T-helper 2 cell treated with Interferon-gamma antibody and Interleukin-4, amounts not matched to agents 5 μg/mL and 100 μg/mL, for 36 hours (primary cell): ENCODE measurements at regions not wholly inside any gene's neighbourhood (a gene's known extent, or its start where the extent isn't known, plus 50 kb on each side); places are given as distances from the start of the nearest gene placed in this dataset.
"Not testable (repeated sequence)": the region's sequence is repeated elsewhere in the genome, so short reads cannot be mapped to it uniquely, and the experiment has no call there.

Experiments
- DNase-seq: peaks from one replicate; pipeline ENCODE4 v3.0.0; 2021; ENCODE audit warnings: low spot score
- H3K27ac Mint-ChIP-seq: one replicate; pipeline ENCODE4 v1.8.0; 2021; ENCODE audit warnings: mild to moderate bottlenecking, mixed read lengths
- H3K27me3 Mint-ChIP-seq: one replicate; pipeline ENCODE4 v1.8.0; 2021; ENCODE audit warnings: low read depth, mixed read lengths
- H3K36me3 Mint-ChIP-seq: one replicate; pipeline ENCODE4 v1.8.0; 2021; ENCODE audit warnings: low read depth, mixed read lengths
- H3K4me1 Mint-ChIP-seq: one replicate; pipeline ENCODE4 v1.8.0; 2021; ENCODE audit warnings: low read depth, mixed read lengths
- H3K4me3 Mint-ChIP-seq: one replicate; pipeline ENCODE4 v1.8.0; 2022; ENCODE audit warnings: mild to moderate bottlenecking, moderate library complexity, mixed read lengths
- H3K9me3 Mint-ChIP-seq: one replicate; pipeline ENCODE4 v1.8.0; 2021; ENCODE audit warnings: mixed read lengths

DNA sequence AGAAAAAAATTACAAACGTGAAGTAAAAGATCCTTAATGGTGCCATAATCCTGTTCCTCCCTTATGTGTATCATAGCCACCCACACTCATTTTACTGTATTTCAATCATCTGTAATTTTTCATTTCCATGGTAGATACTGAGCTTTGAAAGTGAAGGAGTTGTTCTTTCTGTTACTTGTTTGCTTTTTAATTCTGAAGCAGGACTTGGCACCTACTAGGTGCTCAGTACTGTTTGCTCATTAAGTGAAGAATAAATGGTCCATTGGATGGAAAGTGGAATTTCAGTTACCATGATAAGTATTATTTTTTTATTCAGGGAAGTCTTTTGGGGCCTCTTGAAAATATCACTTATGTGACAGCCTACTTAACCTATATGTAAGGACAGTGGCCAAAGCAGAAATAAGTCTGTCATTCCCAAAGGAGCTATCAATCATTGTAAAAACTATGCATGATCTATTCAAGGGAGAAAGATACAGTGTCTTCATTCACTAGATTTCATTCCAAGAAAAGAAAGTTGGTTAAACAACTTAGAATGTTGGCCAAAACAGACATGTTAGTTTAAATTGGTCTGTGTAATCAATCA lies 1244.4 kb upstream of the SEL1L start:
- Mint-ChIP-seq H3K4me1 (no peaks in the 10 kb centered on the region), H3K27ac (no peak overlapping the region), H3K36me3 (no peaks in the 10 kb centered on the region), H3K27me3 (no peaks in the 10 kb centered on the region), H3K4me3 (no peak overlapping the region), H3K9me3 (peaks cover 14% of the 10 kb centered on the region)
- DNase-seq = no peak

DNA sequence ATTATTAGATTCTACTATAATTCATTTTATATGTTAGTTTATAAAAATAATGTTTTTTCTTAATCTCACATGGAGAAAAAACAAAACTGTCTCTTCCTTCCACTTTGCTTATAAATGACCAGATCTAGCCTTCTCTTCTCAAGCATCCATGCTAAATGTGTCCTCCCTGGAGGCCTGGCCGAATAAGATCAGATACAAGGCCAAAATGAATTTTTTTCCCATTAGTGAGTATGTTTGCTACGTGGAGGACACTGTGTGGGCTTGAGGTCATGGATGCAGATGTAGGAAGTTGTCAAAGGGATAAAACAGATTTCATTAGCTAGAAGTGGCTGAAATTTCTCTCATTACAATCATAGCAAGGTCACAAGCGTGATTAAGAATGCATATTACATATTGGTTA lies 1244.9 kb upstream of the SEL1L start:
- Mint-ChIP-seq H3K4me3 (no peak overlapping the region), H3K27me3 (no peaks in the 10 kb centered on the region), H3K36me3 (no peaks in the 10 kb centered on the region), H3K9me3 (peaks cover 14% of the 10 kb centered on the region), H3K27ac (no peak overlapping the region), H3K4me1 (no peaks in the 10 kb centered on the region)
- DNase-seq = no peak

DNA sequence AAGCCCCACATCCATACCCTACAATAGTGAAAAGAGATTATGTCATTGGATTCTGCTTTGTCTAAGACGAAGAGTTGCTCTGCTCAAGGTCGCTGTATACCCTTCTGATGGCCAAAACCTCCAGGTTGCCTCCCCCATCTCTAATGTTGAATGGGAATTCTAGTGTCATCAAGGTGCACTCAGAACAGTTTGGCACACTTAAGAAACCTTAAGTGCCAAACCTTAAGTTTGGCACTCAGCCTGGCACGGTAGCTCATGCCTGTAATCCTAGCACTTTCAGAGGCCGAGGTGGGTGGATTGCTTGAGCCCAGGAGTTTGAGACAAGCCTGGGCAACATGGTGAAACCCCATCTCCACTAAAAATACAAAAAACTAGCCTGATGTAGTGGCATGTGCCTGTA lies 1245.6 kb upstream of the SEL1L start:
- Mint-ChIP-seq H3K4me3 (no peak overlapping the region), H3K4me1 (no peaks in the 10 kb centered on the region), H3K36me3 (no peaks in the 10 kb centered on the region), H3K9me3 (peaks cover 14% of the 10 kb centered on the region), H3K27me3 (no peaks in the 10 kb centered on the region), H3K27ac (no peak overlapping the region)
- DNase-seq = no peak

DNA sequence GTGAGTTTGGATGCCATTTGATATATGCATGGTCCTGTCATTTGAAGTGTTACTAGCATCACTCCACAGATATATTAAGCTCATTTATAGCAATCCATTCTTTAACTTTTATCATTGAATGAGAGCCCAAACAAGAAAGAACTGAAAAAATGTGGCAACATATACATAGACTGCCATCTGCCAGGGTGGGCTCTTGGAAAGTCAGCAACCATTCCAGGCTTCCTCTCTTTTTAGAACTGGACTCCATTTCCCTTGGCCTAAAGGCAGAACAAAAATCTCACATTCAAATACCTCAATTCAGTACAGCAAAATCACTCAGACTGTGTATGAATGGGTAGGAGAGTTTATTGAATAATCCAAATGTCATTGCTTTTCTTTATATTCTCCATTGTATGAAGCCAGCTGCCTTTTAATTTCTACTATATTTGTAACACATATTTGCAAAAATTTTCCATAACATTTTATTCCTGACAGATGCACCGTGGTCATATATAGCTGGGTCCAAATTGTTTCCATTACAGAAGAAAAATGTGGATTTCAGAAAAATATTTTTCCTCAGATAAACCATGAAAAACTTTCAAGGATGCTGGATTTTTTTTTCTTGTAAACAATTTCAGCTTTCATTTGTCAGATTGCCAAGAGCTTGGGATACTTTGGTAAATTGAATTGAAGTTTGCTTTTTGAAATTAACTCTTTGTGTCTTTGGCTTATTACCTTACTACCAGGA lies 1252.3 kb upstream of the SEL1L start:
- Mint-ChIP-seq H3K4me1 (no peaks in the 10 kb centered on the region), H3K27me3 (no peaks in the 10 kb centered on the region), H3K9me3 (peaks cover 34% of the 10 kb centered on the region), H3K36me3 (no peaks in the 10 kb centered on the region), H3K4me3 (no peak overlapping the region), H3K27ac (no peak overlapping the region)
- DNase-seq = no peak

DNA sequence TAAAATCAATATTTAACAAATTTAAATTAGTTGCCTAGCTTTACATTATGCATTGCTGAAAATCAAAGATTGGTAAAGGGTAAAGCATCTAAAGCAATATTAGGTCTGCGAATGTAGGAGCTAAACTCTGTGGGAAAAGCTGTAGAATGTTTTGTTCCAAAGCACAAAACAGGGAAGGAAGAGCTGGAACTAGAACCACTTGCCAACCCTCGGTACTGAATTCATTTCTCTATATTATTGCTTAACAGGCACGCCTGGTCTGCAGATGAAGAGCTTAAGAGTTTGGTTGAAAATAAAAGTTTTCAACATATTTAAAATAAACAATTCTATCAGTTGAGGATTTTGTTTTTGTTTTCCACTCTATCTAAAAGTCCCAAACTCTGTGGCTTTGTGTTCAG lies 1252.8 kb upstream of the SEL1L start:
- no peak for DNase-seq
- no peak overlapping the region for H3K4me3 Mint-ChIP-seq
- no peaks in the 10 kb centered on the region for H3K36me3 Mint-ChIP-seq
- H3K27ac Mint-ChIP-seq = no peak overlapping the region
- H3K27me3 Mint-ChIP-seq = no peaks in the 10 kb centered on the region
- H3K9me3 Mint-ChIP-seq = peaks cover 32% of the 10 kb centered on the region
- H3K4me1 Mint-ChIP-seq = no peaks in the 10 kb centered on the region

DNA sequence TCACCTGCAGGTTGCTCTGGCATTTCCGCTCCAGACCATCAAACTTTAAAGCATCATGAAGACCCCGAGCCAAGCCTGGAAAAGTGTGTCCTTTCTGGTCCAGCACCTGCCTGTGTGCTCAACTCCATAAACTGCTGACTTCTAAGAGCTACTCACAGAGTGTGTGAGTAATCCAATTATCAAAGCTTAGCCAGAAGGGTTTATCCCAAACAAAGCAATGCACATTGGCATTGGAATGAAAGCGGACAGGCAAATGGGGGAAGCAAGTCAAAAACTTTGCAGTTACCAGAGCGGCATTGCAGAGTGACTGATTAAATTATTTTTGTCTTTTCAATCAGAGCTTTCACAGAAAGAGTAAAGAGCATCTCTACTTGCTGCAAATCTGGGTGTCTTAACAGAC lies 1262.4 kb upstream of the SEL1L start:
- no peak overlapping the region for H3K27ac Mint-ChIP-seq
- H3K4me1 Mint-ChIP-seq = no peaks in the 10 kb centered on the region
- DNase-seq = no peak
- no peaks in the 10 kb centered on the region for H3K36me3 Mint-ChIP-seq
- peaks cover 13% of the 10 kb centered on the region for H3K9me3 Mint-ChIP-seq
- no peaks in the 10 kb centered on the region for H3K27me3 Mint-ChIP-seq
- no peak overlapping the region for H3K4me3 Mint-ChIP-seq

DNA sequence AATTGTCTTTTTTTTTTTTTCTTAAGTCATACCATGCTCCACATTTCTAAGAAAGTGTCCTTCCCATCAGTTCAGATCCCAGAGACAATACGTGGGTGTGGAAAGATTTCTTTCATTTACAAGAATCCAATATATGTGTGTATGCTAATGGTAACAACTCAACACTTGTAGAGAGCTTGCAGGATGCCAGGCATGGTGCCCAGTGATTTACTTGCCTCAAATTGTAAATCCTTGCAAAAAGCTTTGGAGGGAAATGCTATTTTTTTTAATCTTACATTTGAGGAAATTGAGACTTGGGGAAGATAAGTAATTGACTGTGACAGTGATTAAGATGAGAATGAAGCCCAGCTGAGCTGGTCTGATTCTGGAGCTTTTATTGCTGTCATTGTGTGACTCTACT lies 1264.6 kb upstream of the SEL1L start:
- no peak overlapping the region for H3K27ac Mint-ChIP-seq
- H3K36me3 Mint-ChIP-seq = no peaks in the 10 kb centered on the region
- no peaks in the 10 kb centered on the region for H3K27me3 Mint-ChIP-seq
- H3K4me1 Mint-ChIP-seq = no peaks in the 10 kb centered on the region
- DNase-seq = no peak
- no peak overlapping the region for H3K4me3 Mint-ChIP-seq
- peaks cover 12% of the 10 kb centered on the region for H3K9me3 Mint-ChIP-seq

DNA sequence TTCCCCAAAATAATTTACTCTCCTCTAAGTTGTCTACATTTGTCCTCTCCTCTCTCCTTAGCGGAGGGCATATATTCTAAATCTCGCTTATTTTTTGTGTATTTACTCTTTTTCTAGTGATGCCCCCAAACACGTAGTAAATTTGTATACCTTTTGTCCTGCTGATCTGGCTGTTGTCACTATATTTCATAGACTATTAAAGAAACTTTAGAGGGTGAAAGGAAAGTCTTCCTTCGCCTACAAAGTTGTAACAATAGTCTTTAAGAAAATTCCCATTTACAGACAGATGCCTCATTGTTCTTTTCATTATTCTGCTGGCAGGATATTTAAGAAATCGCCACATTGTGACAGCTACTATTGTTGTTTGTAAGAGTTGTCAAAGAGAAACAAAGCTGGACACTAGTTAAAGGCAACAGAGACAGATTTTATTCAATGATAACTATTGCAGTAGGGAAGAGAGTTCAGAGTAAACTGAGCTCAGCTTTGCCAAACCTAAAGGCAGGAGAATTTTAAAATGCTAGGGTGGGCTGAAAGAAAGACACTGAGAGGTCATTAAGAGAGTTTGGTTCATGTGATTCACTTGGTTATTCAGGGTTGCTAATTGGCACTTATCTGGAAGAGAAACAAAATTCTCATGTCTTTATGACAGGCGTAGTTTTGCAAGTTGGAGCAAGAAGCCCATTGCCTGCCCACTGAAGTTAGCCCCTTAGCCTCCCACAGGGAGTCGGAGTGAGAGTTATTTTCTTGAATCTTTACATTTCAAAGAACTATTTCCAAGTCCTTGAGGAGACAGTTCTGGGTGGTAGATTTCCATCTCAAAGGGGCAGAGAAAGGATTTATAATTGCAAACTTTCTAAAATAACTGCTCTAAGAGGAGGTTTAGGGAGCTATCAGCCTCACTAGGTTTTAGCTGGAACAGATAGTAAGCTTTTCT lies 1272.5 kb upstream of the SEL1L start:
- Mint-ChIP-seq H3K4me1 (no peaks in the 10 kb centered on the region), H3K9me3 (peaks cover 34% of the 10 kb centered on the region), H3K36me3 (no peaks in the 10 kb centered on the region), H3K27me3 (no peaks in the 10 kb centered on the region), H3K27ac (no peak overlapping the region), H3K4me3 (no peak overlapping the region)
- no peak for DNase-seq

DNA sequence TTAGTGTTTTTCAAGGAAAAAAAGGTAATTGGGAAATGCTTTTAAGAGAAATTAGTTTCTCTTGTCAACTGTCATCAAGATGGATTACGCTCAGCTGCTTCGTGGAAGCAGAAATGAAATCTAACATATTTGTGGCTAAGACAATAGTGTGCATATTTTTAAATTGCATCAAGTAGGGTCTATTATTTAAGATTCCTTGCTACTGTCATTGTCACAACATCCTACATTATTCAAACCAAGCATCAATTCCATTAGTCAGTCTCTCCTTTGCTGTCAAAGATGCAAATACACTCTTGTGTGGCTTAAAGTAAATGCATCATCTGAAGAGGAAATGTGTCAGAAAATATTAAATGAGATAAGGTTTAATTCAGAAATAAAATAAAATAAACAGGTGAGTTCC lies 1277.6 kb upstream of the SEL1L start:
- Mint-ChIP-seq H3K27me3 (no peaks in the 10 kb centered on the region), H3K9me3 (peaks cover 19% of the 10 kb centered on the region), H3K4me1 (no peaks in the 10 kb centered on the region), H3K27ac (no peak overlapping the region), H3K4me3 (no peak overlapping the region), H3K36me3 (no peaks in the 10 kb centered on the region)
- no peak for DNase-seq

DNA sequence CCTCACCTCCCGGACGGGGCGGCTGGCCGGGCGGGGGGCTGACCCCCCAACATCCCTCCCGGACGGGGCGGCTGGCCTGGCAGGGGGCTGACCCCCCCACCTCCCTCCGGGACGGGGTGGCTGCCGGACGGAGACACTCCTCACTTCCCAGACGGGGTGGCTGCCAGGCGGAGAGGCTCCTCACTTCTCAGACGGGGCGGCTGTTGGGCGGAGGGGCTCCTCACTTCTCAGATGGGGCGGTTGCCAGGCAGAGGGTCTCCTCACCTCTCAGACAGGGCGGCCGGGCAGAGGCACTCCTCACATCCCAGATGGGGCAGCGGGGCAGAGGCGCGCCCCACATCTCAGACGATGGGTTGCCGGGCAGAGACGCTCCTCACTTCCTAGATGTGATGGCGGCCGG lies 1280.7 kb upstream of the SEL1L start:
- H3K36me3 Mint-ChIP-seq, H3K4me3 Mint-ChIP-seq, H3K4me1 Mint-ChIP-seq, H3K27me3 Mint-ChIP-seq, H3K27ac Mint-ChIP-seq, DNase-seq: not testable (repeated sequence)
- H3K9me3 Mint-ChIP-seq = peaks cover 11% of the 10 kb centered on the region

DNA sequence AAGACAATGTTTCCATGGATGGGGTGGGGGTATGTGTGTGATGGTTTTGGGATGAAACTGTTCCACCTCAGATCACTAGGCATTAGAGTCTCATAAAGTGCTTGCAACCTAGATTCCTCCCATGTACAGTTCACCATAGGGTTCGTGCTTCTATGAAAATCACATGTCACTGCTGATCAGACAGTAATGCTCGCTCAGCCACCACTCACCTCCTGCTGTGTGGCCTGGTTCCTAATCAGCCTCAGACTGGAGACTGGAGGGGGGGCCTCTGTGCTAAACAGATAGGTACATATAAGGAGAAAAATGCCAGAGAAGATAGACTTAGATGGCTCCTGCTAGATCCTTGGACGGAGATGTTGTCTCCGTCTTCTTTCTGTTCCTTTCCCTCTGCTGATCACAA lies 1296.9 kb upstream of the SEL1L start:
- no peak for DNase-seq
- H3K4me3 Mint-ChIP-seq = no peak overlapping the region
- H3K9me3 Mint-ChIP-seq = no peaks in the 10 kb centered on the region
- H3K27ac Mint-ChIP-seq = no peak overlapping the region
- H3K27me3 Mint-ChIP-seq = no peaks in the 10 kb centered on the region
- no peaks in the 10 kb centered on the region for H3K36me3 Mint-ChIP-seq
- H3K4me1 Mint-ChIP-seq = no peaks in the 10 kb centered on the region

DNA sequence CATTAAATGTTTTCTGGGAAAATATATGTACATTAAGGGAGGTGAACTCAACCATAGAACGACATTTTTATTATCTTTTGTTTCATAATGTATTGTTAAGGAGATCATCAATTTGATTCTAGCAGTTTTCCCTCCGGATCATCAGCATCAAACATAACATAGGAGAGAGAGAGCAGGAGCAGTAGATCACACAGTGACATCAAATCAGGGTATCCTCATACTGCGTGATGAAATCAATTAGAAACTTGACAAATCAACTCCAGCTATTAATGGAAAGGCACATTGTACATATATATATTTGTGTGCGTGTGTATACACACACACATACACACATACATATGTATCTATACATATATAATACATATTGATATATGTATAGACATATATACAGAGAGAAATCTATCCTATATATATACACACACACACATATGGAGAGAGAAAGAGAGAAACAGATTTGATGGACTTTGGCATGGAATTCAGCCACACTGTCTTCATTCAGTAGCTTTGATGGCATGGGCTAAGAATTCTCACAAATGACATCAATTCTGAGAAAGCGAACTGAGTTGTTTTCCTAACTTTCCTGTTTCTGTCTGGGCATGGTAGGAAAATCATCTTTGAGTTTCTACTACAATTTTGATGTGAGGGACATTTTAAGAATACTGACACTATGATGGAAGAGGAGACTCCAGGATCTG lies 1302.8 kb upstream of the SEL1L start:
- H3K36me3 Mint-ChIP-seq = no peaks in the 10 kb centered on the region
- H3K4me1 Mint-ChIP-seq = no peaks in the 10 kb centered on the region

DNA sequence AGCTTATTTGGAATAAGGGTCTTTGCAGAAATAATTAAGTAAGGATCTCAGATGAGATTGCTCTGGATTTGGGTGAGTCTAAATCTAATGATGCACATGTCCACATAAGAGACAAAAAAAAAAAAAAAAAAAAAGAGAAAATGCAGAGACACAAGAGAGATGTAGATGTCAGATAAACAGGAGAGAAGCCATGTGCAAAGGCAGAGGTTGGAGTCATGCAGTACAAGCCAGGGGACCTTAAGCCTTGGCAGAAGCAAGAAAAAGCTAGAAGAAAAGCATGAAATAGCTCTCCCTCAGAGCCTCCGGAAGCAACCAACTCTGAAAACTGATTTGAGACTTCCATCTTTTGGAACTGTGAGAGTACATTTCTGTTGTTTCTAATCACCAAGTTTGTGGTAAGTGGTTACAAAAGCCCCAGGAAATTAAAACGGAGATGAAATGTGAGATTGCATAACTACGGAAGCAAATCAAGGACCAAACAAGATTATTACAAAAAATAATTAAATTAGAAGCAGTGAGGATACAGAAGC lies 1304.0 kb upstream of the SEL1L start:
- Mint-ChIP-seq H3K36me3 (no peaks in the 10 kb centered on the region), H3K9me3 (peaks cover 19% of the 10 kb centered on the region), H3K27me3 (no peaks in the 10 kb centered on the region), H3K27ac (no peak overlapping the region), H3K4me1 (no peaks in the 10 kb centered on the region), H3K4me3 (no peak overlapping the region)
- no peak for DNase-seq

More for the DNA sequence above, 1302.8 kb upstream of the SEL1L start:
- Mint-ChIP-seq H3K4me3 (no peak overlapping the region), H3K27me3 (no peaks in the 10 kb centered on the region), H3K27ac (no peak overlapping the region), H3K9me3 (peaks cover 14% of the 10 kb centered on the region)
- no peak for DNase-seq
